Peyer's patch (tissue), 4 donors: ENCODE measurements at regions not wholly inside any gene's neighbourhood (a gene's known extent, or its start where the extent isn't known, plus 50 kb on each side); places are given as distances from the start of the nearest gene placed in this dataset.

Source experiments
- DNase-seq, 3 donors: peaks; one replicate each; pipeline ENCODE4 v3.0.0-alpha.2; 2017 to 2019
- H3K27ac ChIP-seq, 4 donors: fragments of 200-600 bp; sonication (generic); one replicate each; pipeline ENCODE4 v1.5.1; 2016 to 2019
- H3K27me3 ChIP-seq, 2 donors: fragments of 200-600 bp; sonication (generic); one replicate each; pipeline ENCODE4 v1.5.1; 2019
- H3K36me3 ChIP-seq, 3 donors: fragments of 200-600 bp; sonication (generic); one replicate each; pipeline ENCODE4 v1.5.1; 2016 to 2019
- H3K4me1 ChIP-seq, 4 donors: fragments of 200-600 bp; sonication (generic); one replicate each; pipeline ENCODE4 v1.5.1; 2016 to 2019
- H3K4me3 ChIP-seq, 4 donors: fragments of 200-600 bp; sonication (generic); 1 replicate in 3 of 4; 2 replicates in 1 of 4; pipeline ENCODE4 v1.5.1; 2016 to 2019; ENCODE audit warnings: mild to moderate bottlenecking in 1 of 4
- H3K9me3 ChIP-seq, 4 donors: fragments of 200-600 bp; sonication (generic); one replicate each; pipeline ENCODE4 v1.5.1; 2016 to 2019; ENCODE audit warnings: mild to moderate bottlenecking in 1 of 4
- CTCF ChIP-seq, 6 experiments: fragments of 450-650 bp in 4 of 6; fragments of 200-600 bp in 2 of 6; sonication (generic) in 1 of 6; IDR thresholded peaks; one replicate each; pipeline ENCODE4 v1.5.1; 2017 to 2019; ENCODE audit warnings: antibody characterized with exemption in 6 of 6, mild to moderate bottlenecking in 3 of 6, moderate library complexity in 1 of 6
- POLR2A ChIP-seq, 2 donors: fragments of 450-650 bp; IDR thresholded peaks; one replicate each; pipeline ENCODE4 v1.5.1; 2017; ENCODE audit warnings: antibody characterized with exemption in 2 of 2, mild to moderate bottlenecking in 2 of 2, moderate library complexity in 2 of 2

GRCh38 chr12:71010143-71010479 is 89.6 kb upstream of the PTPRR start:
- Histone ChIP-seq H3K27me3 (no peaks in the 10 kb centered on the region), H3K27ac (no peak overlapping the region), H3K4me3 (no peak overlapping the region), H3K36me3 (no peaks in the 10 kb centered on the region), H3K9me3 (no peaks in the 10 kb centered on the region), H3K4me1 (no peaks in the 10 kb centered on the region)
- no peak for DNase-seq
- TF ChIP-seq POLR2A (IDR thresholded peaks at IDR 0.05) (no peak), CTCF (IDR thresholded peaks at IDR 0.05) (no peak)

GRCh38 chr12:71009430-71010142 is 89.0 kb upstream of the PTPRR start:
- Histone ChIP-seq H3K4me3 (no peak overlapping the region), H3K36me3 (no peaks in the 10 kb centered on the region), H3K27me3 (no peaks in the 10 kb centered on the region), H3K4me1 (no peaks in the 10 kb centered on the region), H3K27ac (no peak overlapping the region), H3K9me3 (no peaks in the 10 kb centered on the region)
- no peak for TF ChIP-seq POLR2A (IDR thresholded peaks at IDR 0.05)
- TF ChIP-seq CTCF (IDR thresholded peaks at IDR 0.05) = no peak
- DNase-seq = no peak

- H3K9me3 ChIP-seq = no peaks in the 10 kb centered on the region
- TF ChIP-seq CTCF (IDR thresholded peaks at IDR 0.05) (no peak), POLR2A (IDR thresholded peaks at IDR 0.05) (no peak)
Observed at GRCh38 chr12:71008616-71009015, 88.1 kb upstream of the PTPRR start.

GRCh38 chr12:71007781-71008404 is 87.4 kb upstream of the PTPRR start:
- no peak for DNase-seq
- TF ChIP-seq POLR2A (IDR thresholded peaks at IDR 0.05) = no peak
- TF ChIP-seq CTCF (IDR thresholded peaks at IDR 0.05) = no peak

More at GRCh38 chr12:71008616-71009015, 88.1 kb upstream of the PTPRR start:
- Histone ChIP-seq H3K4me3 (no peak overlapping the region), H3K27ac (no peak overlapping the region), H3K36me3 (no peaks in the 10 kb centered on the region), H3K4me1 (no peaks in the 10 kb centered on the region), H3K27me3 (no peaks in the 10 kb centered on the region)
- DNase-seq = no peak

GRCh38 chr12:71007020-71007419 is 86.5 kb upstream of the PTPRR start:
- TF ChIP-seq POLR2A (IDR thresholded peaks at IDR 0.05) (no peak), CTCF (IDR thresholded peaks at IDR 0.05) (no peak)
- H3K9me3 ChIP-seq = no peaks in the 10 kb centered on the region

More at GRCh38 chr12:71007781-71008404, 87.4 kb upstream of the PTPRR start:
- Histone ChIP-seq H3K9me3 (no peaks in the 10 kb centered on the region), H3K27ac (no peak overlapping the region), H3K4me1 (no peaks in the 10 kb centered on the region), H3K4me3 (no peak overlapping the region), H3K36me3 (no peaks in the 10 kb centered on the region), H3K27me3 (no peaks in the 10 kb centered on the region)

More at GRCh38 chr12:71007020-71007419, 86.5 kb upstream of the PTPRR start:
- H3K27ac ChIP-seq = no peak overlapping the region
- no peak for DNase-seq
- no peak overlapping the region for H3K4me3 ChIP-seq
- H3K36me3 ChIP-seq = no peaks in the 10 kb centered on the region
- H3K27me3 ChIP-seq = no peaks in the 10 kb centered on the region
- H3K4me1 ChIP-seq = no peaks in the 10 kb centered on the region
